ENCODE measurements at regions not wholly inside any gene's neighbourhood (a gene's known extent, or its start where the extent isn't known, plus 50 kb on each side); places are given as distances from the start of the nearest gene placed in this dataset.

DNA sequence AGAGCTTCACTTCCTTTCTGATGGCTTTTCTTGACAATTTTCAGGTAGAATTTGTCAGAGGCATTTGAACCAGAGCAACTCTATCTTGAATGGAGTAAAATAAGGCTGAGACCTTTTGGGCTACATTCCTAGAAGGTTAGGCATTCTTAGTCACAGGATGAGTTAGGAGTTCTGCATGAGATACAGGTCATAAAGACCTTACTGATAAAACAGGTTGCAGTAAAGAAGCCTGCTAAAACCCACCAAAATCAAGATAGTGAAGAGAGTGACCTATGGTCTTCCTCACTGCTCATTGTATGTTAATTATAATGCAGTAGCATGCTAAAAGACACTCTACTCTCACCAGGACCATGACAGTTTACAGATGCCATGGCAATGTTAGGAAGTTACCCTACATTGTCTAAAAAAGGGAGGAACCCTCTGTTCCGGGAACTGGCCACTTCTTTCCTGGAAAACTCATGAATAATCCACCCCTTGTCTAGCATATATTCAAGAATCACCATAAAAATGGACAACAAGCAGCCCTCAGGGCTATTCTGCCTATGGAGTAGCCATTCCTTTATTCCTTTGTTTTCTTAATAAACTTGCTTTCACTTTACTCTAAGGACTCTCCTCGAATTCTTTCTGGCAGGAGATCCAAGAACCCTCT is 1519.7 kb upstream of the TENM4 start:
- no peaks in the 10 kb centered on the region for H3F3A ChIP-seq (ENCODE audit: insufficient read depth, low read length)
- TF ChIP-seq, protein P1, sequence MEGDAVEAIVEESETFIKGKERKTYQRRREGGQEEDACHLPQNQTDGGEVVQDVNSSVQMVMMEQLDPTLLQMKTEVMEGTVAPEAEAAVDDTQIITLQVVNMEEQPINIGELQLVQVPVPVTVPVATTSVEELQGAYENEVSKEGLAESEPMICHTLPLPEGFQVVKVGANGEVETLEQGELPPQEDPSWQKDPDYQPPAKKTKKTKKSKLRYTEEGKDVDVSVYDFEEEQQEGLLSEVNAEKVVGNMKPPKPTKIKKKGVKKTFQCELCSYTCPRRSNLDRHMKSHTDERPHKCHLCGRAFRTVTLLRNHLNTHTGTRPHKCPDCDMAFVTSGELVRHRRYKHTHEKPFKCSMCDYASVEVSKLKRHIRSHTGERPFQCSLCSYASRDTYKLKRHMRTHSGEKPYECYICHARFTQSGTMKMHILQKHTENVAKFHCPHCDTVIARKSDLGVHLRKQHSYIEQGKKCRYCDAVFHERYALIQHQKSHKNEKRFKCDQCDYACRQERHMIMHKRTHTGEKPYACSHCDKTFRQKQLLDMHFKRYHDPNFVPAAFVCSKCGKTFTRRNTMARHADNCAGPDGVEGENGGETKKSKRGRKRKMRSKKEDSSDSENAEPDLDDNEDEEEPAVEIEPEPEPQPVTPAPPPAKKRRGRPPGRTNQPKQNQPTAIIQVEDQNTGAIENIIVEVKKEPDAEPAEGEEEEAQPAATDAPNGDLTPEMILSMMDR (IDR thresholded peaks at IDR 0.05; ENCODE audit: low read length): no peak
- no peak for TF ChIP-seq EZH2 (IDR thresholded peaks at IDR 0.05; ENCODE audit: borderline replicate concordance, low read length)
- H3K4me2 ChIP-seq (ENCODE audit: low read length): no peak overlapping the region
- no peaks in the 10 kb centered on the region for H3K27me3 ChIP-seq (ENCODE audit: insufficient read depth, low read length)
- H3K9ac ChIP-seq (ENCODE audit: low read length): no peak overlapping the region
- no peak overlapping the region for H2AFZ ChIP-seq (ENCODE audit: low read length)
- no peaks in the 10 kb centered on the region for H4K20me1 ChIP-seq (ENCODE audit: insufficient read depth, low read length)
- no peaks in the 10 kb centered on the region for H3K4me1 ChIP-seq (ENCODE audit: insufficient read depth, low read length, severe bottlenecking)
- H3K36me3 ChIP-seq (ENCODE audit: insufficient read depth, low read length): no peaks in the 10 kb centered on the region
- H3K27ac ChIP-seq (ENCODE audit: low read depth, low read length, poor library complexity, severe bottlenecking): no peak overlapping the region
- H3K79me2 ChIP-seq (ENCODE audit: insufficient read depth, low read length): no peaks in the 10 kb centered on the region
- H3K9me2 ChIP-seq (ENCODE audit: low read depth, low read length): no peaks in the 10 kb centered on the region
- H3K9me3 ChIP-seq (ENCODE audit: low read length): no peaks in the 10 kb centered on the region
- no peak overlapping the region for H3K4me3 ChIP-seq (ENCODE audit: low read depth, low read length, poor library complexity, severe bottlenecking)

DNA sequence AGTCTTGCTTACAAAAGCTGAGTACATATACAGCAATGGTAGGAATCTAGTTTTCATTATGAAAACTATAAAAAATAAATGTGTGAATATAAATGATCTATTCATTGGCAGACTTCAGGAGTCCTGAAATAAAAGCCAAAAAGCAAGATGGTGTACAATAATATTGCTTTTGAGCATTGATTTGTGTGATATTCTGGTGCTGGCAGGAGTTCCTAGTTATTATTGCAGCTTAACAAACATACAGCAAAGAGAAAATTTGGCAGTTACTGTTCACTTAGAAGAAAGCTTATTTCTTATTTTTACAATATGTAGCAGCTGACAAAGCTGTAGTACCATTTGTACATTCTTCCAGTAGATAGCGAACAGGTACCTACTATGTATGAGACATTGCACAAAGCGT is 1518.9 kb upstream of the TENM4 start:
- H3K4me1 ChIP-seq (ENCODE audit: insufficient read depth, low read length, severe bottlenecking): no peaks in the 10 kb centered on the region
- no peak overlapping the region for H3K4me3 ChIP-seq (ENCODE audit: low read depth, low read length, poor library complexity, severe bottlenecking)
- no peaks in the 10 kb centered on the region for H4K20me1 ChIP-seq (ENCODE audit: insufficient read depth, low read length)
- no peak overlapping the region for H2AFZ ChIP-seq (ENCODE audit: low read length)
- TF ChIP-seq, protein P1 (IDR thresholded peaks at IDR 0.05; ENCODE audit: low read length): no peak
- TF ChIP-seq EZH2 (IDR thresholded peaks at IDR 0.05; ENCODE audit: borderline replicate concordance, low read length): no peak
- no peak overlapping the region for H3K9ac ChIP-seq (ENCODE audit: low read length)
- no peaks in the 10 kb centered on the region for H3K9me2 ChIP-seq (ENCODE audit: low read depth, low read length)
- H3K27me3 ChIP-seq (ENCODE audit: insufficient read depth, low read length): no peaks in the 10 kb centered on the region
- H3K36me3 ChIP-seq (ENCODE audit: insufficient read depth, low read length): no peaks in the 10 kb centered on the region
- H3K9me3 ChIP-seq (ENCODE audit: low read length): no peaks in the 10 kb centered on the region
- H3F3A ChIP-seq (ENCODE audit: insufficient read depth, low read length): no peaks in the 10 kb centered on the region
- H3K4me2 ChIP-seq (ENCODE audit: low read length): no peak overlapping the region
- no peak overlapping the region for H3K27ac ChIP-seq (ENCODE audit: low read depth, low read length, poor library complexity, severe bottlenecking)
- no peaks in the 10 kb centered on the region for H3K79me2 ChIP-seq (ENCODE audit: insufficient read depth, low read length)

DNA sequence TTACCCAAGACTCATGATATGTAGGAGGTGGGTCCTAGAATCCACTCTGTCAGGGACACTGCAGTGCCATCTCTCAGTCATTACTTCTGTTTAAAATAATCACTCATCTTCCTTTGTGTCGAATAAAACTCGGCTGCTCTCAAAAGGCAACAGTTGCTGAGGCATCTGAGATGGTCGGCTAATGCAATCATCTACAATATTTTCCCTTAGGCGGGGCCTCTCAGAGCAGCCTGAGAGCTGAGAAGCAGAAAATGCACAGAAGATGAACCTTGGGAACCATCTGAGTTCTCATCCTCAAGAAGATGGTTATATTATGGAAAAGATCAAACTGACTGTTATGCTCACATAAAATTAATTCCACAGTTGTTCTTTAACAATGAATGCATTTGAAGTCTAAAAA is 1518.2 kb upstream of the TENM4 start:
- H3K9me2 ChIP-seq (ENCODE audit: low read depth, low read length): no peaks in the 10 kb centered on the region

More for the DNA sequence above, 1518.2 kb upstream of the TENM4 start:
- Histone ChIP-seq H3K27ac (ENCODE audit: low read depth, low read length, poor library complexity, severe bottlenecking) (no peak overlapping the region), H2AFZ (ENCODE audit: low read length) (no peak overlapping the region), H3K9me3 (ENCODE audit: low read length) (no peaks in the 10 kb centered on the region), H3K79me2 (ENCODE audit: insufficient read depth, low read length) (no peaks in the 10 kb centered on the region), H3F3A (ENCODE audit: insufficient read depth, low read length) (no peaks in the 10 kb centered on the region), H3K4me3 (ENCODE audit: low read depth, low read length, poor library complexity, severe bottlenecking) (no peak overlapping the region), H3K9ac (ENCODE audit: low read length) (no peak overlapping the region), H3K4me2 (ENCODE audit: low read length) (no peak overlapping the region), H3K4me1 (ENCODE audit: insufficient read depth, low read length, severe bottlenecking) (no peaks in the 10 kb centered on the region), H3K27me3 (ENCODE audit: insufficient read depth, low read length) (no peaks in the 10 kb centered on the region), H4K20me1 (ENCODE audit: insufficient read depth, low read length) (no peaks in the 10 kb centered on the region), H3K36me3 (ENCODE audit: insufficient read depth, low read length) (no peaks in the 10 kb centered on the region)
- no peak for TF ChIP-seq EZH2 (IDR thresholded peaks at IDR 0.05; ENCODE audit: borderline replicate concordance, low read length)
- TF ChIP-seq, protein P1 (IDR thresholded peaks at IDR 0.05; ENCODE audit: low read length): no peak

All from OCI-LY1 (cell line).